HG02571 (cell line): ENCODE measurements at regions not wholly inside any gene's neighbourhood (a gene's known extent, or its start where the extent isn't known, plus 50 kb on each side); places are given as distances from the start of the nearest gene placed in this dataset.
"Not testable (repeated sequence)": the region's sequence is repeated elsewhere in the genome, so short reads cannot be mapped to it uniquely, and the experiment has no call there.

ENCODE experiments used
- ATAC-seq: cut with Tn5 transposase; IDR thresholded peaks from one replicate; pipeline ENCODE4 v1.9.1; 2021; ENCODE audit warnings: mild to moderate bottlenecking, moderate library complexity; ENCODE audit not compliant: unreplicated experiment

DNA sequence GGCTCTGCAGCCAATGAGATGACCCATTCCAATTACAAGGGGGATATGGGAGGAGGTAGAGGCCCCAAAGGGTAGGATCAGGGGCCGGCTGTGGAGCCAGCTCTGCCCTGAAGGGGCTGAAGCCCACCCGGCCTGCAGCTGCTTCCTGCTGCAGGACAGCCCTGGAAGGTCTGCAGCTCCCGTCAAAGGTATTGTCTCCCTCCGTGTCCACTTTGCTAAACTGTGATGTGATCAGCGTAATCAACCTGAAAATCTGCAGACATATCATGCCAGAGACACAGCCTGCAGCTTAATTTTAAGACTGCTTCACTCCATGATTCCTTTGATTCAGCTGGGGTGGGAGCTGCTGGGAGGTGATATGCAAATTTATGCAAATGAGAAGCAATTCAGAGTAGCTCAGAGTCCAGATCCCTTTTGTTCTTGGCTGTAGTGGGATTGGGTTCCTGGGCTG, 90.7 kb downstream of the GADD45G start:
- ATAC-seq, result no peak

DNA sequence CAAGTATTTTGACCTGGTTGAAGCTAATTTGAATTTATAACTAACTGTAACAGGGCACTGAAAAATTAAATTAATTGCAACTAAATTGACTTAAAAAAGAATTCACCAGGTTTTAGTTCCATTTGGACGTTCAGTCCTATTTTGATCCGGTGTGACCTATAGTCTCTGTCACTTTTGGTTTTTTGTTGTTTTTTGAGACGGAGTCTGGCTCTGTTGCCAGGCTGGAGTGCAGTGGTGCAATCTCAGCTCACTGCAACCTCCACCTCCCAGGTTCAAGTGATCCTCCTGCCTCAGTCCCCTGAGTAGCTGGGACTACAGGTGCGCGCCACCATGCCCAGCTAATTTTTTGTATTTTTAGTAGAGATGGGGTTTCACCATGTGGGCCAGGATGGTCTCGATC, 91.2 kb downstream of the GADD45G start:
- not testable (repeated sequence) for ATAC-seq

DNA sequence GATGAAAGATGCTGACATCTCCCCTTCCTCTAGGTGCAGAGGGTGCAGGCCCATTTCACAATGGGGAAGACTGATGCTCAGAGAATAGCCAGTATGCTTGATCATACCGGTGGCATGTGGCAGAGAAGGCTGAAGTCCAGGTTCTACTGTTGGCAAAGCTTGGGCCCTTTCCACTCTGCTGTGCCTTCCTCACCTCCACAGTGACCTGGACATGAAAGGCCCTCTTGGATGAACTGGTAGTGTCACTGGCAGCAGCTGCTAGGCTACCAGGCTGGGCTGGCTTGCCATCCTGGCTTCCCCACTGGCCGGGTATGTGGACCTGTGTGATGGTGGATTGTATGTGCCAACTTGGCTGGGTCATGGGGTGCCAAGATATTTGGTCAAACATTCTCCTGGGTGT, 92.0 kb downstream of the GADD45G start:
- ATAC-seq, result no peak

DNA sequence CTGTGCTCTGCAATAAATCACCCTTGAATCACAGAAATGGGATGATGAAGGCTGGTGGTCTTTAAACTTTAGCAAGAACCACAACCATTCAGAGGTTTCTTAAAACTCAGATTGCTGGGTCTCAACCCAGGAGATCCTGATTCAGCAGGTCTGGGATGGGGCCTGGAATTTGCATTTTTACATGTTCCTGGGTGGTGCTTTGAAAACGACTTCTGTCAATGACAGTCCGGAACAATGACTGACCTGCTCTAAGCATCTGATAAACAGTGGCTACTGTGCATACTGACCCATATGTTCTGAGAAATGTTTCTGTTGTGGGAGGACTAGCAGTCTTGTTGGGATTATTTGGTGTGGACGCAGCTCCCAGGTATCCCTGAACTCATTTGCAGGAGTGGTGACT, 92.7 kb downstream of the GADD45G start:
- no peak for ATAC-seq

DNA sequence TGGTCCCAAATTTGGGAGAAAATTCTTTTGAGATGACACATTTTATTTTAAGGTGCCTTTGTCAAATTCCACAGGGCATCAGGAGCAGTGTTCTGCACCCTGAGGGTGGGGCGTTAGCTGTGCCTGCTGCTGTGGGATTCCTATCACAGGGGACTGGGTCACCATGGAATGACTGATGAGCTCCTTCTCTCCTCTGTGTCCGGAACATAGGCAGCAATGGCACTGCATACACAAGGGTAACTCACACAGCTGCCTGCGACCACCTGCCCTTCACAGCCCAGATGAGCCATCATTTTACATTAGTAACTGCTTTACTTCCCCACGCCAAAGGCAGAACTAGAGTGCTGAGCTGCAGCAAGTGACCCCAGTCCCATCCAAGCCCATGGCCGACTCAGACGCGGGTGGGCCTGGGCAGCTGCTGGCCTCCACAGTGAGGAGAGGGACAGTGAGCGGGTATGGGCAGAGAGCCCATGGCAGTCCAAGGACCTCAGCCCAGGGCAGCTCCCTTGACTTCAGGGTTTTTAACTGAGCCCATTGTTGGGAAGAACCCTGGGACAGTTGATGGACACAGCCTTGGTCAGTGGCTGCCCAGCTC, 93.7 kb downstream of the GADD45G start:
- ATAC-seq, result no peak

DNA sequence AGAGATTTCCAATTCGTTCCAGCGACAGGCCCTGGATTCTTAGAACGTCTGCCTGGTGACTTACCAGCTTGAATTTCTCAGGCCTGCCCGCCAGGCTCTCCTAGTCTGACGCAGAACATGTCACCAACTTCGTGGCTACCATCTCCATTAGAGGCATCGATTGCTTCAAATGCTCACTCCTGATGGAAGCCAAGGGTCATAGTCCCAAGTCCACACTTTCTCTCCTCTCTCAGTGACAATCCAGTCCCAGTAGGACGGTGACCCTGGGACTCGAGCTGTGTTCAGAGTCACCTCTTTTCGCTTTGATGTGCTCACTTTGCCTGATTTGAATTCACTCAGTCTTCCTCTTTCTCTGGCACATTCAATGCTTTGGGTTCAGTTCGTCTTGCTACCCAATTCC, 94.8 kb downstream of the GADD45G start:
- no peak for ATAC-seq

DNA sequence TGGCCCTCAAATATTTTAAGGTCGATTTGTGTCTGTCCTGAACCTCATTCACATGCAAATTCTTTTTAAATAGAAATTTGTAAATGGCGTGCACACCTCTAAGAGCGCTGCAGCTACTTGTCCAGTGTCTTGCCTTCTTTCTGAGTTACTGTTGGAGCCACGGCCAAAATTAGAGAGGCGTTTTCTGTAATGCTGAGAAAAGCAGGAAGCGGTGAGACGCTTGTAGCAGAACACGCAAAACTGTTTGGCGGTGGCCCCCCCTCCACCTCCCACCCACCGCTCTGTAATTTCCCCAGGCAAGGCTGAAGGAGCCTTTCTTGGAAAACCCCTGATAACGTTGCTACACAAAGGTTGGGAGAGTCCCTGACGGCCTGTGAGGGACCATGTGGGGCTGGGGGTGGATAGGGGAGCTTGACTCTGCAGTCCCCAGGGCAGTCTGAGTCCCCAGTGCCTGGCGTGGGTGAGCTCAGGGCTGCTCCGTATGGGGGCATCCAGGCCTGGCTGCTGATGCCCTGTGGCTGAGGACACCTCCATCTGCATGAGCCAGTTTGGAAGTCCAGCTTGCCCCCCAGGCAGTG, 96.5 kb downstream of the GADD45G start:
- ATAC-seq, result peak; percentile 67

DNA sequence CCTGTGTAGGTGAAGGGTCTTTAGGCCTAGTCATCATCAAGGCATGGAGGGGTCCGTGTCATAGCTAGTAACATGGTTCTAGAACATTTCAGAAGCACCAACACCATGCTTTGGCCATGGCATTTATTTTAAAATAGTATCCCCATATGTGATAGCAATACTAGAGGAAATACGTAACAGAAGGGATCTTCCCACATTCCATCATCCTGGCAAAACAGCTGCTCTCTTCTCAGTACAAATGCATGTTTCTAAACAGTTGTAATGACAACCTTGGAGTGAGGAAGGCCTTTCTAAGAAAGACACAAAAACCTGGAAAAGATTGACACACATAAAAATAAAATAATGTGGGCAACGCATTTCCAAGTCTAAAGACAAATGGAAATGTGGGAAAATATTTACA, 97.6 kb downstream of the GADD45G start:
- ATAC-seq, result no peak

DNA sequence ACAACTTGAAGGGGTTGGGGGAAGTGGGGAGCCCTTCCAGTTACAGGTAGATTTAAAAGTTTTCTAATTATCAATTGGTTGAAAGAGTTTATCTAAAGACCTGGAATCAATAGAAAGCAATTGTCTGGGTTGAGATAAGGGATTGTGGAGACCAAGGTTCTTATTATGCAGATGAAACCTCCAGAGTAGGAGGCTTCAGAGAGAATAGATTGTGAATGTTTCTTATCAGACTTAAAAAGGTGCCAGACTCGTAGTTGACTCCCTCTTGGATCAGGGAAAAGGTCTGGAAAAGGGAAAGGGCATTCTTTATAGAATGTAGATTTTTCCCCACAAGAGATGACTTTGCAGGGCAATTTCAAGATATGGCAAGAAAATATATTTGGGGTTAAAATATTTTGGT, 100.8 kb downstream of the GADD45G start:
- no peak for ATAC-seq

DNA sequence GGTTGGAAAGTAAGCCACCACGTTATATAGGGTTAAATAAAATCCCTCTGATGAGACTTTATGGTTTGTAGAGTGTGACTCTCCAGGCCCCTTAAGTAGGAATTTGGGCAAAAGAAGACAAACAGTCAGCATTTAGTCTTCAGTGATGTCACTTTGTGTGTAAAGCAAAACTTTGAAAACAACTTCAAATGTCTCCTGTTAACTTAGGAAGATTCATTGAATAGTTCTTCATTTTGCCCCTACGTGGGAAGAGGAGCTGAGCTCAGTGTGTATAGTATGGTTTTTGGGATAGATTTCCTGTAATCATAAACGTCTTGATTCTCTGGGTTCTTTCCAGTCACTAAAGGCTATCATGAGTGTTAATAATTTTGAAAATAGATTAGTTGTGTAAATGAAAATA, 101.3 kb downstream of the GADD45G start:
- ATAC-seq, result no peak

DNA sequence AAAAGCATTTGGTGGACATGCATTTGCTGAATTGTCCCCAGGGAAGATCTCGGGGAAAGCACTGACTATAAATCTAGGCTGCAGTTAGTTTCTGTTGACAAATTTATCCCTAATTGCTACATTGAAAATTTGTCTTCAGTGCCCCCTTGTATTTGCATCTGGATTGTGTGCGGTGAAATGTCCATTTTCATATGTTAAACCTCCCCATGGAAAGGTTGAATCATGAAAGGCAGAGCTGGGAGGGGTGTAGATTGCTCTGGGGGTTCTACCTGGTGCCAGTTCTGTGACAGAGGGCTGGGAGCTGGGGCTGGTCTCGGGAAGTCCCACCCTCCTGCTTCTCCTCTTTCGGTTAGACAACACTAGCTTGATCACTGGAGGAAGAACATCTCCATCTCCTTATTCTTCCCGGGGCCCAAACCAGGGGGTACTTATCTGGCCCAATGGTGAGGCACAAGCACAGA, 101.9 kb downstream of the GADD45G start:
- ATAC-seq, result no peak

DNA sequence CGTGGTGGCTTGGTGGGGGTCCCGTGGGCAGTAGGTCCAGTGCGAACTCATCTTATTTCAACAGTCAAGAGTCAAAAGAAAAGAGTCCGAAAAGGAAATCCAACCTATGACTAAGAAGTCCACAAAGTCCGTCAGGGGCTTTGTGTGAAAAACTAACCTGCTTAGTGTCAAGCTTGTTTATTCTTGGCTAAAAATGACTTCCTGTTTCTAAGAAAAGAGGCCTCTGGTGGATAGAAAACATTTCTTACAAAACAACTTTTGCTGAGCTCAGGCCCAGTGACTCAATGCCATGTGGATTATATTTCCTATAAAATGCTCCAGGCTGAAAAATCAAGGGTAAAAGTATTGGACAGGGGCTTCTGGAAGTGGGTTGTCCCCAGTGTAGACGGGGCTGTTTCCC, 105.9 kb downstream of the GADD45G start:
- ATAC-seq, result no peak

DNA sequence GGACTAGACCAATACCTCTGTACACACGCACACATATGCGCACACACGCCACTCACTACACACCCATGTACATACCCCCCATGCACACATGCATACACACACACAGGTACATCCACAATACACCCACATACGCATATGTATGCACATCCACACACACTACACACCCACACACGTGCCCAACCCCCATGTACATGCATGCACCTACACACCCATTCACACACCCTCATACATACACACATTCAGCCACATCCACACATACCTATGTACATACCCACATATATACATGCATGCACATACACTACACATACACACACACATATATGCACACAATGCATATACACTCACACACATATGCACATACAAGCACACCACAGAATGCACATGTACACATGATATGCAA, 107.1 kb downstream of the GADD45G start:
- ATAC-seq, result no peak

DNA sequence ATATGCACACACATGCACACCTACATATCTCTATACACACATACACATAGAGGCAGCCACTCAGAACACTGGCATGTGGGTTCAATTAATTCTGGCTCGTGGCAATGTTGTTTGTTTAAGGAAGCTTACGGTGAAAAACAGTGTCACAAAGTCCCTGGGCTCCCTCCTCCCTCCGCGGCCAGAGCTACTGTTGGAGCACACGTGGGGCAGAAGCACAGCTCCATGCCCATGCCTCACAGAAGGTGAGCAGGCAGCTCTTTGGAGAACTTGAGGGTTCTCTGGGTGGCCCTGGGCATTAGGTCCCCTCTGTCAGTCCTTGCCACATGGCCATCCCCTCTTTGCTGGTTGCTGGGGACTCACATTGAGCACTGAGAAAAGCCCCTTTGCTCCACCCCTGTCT, 107.5 kb downstream of the GADD45G start:
- no peak for ATAC-seq

DNA sequence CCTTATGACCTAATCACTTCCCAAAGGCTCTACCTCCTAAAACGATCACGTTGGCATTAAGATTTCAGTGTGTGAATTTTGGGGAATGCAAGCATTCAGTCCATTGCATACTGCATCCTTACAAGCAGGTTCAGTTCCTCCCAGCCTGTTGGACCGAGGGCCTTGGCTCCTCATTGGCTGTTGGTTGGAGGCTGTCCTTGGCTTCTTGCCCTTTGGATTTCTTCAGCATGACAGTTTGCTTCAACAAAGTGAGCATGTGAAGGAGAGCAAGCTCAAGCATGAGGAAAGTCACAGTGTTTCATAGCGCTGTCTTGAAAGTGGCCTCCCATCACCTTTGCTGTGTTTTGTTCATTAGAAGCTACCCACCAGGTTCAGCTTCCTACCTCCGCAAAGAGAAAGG, 109.5 kb downstream of the GADD45G start:
- ATAC-seq, result no peak

DNA sequence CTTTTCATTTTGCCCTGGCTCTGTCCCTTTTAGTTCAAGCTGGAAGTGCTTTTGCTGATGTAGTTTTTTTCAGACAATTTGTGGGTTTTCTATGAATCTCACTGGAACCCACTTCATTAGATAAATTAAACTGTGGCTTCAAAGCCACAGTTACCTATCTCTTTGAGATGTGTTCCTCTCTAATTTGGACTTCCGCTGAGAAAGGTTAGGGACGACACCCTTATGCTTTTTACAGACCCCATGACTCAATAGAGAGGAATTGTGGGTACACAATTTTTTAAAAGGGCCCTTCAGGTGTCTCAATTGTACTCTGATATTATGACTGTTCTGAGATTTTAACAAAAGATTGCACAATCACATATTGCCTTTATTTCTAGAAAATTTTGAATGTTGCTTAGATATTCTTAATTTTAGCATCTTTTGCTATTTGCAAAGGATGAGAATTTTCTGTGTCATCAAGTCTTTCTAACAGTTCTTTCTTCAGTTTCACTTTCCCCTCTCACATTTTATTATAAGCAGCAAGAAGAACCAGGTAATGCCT, 110.6 kb downstream of the GADD45G start:
- ATAC-seq, result no peak

DNA sequence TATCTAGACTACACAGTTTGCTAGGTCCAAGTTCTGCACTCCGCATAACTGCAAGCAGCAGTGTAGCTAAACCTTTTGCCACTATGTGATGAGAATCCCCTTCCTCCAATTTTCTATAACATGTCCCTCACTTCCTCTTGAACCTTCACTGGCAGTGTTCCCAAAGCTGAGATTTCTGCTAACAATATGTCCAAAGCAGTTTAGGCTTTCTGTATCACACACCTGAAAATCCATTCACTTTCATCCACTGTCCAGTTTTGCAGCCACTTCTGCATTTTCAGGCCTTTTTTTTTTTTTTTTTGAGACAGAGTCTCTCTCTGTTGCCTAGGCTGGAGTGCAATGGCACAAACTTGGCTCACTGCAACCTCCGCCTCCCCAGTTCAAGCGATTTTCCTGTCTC, 111.1 kb downstream of the GADD45G start:
- no peak for ATAC-seq

DNA sequence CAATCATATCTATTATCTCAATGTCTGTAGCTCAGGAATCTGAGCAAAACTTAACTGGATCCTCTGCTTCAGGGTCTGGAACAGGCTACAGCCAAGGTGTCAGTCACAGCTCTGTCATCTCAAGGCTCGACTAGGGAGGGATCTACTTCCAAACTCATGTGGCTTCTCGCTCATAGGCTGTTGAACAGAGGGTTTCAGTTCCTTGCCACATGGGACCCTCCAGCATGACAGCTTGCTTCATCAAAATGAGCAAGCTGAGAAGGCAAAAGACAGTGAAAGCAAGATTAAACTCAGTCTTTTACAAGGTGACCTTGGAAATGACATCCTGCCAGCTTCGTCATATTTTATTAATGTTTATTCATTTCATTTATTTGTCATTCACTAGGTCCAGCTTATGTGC, 111.7 kb downstream of the GADD45G start:
- no peak for ATAC-seq

DNA sequence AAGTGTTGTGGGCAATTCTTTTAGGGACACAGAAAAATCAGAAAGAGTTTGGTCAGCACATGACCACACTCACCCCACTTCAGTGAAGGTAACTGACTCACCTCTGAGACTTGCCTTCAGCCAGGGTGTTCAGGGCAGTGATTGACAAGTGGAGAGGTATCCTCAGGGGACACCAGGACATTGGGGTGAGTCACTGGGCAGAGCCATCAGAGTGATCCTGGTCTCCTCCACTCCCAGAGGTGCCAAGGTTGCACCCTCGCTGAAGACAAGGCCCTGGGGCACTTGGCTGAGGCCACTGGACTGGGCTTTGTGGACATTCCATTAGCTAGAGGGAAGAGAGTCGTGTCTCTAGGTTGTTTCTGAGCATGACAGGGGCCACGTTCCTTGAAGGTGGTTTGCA, 113.4 kb downstream of the GADD45G start:
- no peak for ATAC-seq

DNA sequence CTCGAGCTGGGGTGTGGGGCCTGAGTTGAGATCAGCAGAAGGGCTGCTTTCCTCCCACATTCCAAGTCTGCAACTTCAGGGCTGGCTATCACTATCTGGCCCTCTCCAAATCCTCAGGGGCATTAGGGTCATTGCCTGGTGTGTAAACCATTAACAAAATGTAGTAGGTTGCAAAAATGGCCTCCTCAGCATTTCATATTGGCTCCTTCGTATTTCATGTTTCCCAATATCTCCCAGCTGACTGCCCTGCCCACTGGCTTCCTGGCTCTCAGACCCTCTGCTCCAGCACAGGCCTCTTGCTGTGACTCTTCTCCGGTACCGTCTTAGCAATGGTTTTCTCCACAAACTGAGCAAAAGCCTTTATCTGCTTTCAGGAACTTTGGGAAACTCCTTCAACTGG, 113.8 kb downstream of the GADD45G start:
- ATAC-seq, result no peak

DNA sequence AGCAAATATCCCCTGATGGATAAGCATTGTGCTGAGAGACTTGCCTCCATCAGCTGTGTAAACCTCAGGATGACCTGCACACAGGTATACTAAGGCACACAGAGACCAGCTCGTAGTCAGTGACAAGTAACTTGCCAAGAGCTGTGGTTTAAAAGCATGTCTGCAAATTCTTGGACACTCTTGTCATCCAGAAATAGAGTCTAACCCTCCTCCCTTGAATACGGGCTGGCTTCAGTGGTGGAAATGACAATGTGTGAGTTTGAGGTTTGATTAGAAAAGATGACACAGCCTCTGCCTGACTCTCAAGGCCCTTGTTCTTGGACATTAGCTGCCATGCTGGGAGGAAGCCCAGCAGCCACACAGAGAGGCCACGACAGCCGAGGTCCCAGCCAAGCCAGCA, 114.4 kb downstream of the GADD45G start:
- no peak for ATAC-seq

DNA sequence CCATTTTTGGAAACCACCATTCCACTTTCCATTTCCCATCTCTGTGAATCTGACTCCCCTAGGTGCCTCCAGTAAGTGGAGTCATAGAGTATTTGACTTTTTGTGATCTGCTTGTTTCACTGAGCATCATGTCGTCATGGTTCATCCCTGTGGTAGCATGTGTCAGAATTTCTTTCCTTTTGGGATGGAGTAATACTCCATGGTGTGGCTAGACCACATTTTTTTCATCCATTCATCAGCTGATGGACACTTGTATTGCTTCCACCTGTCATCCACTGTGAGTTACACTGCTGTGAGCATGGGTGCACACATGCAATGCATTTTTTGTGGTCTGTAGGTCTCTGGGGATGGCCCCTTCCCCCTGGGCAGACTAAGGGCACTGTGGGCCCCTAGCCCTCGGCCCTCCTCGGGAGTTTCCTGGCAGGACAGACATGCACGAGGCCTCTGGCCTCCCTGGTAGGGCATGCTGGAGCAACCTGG, 115.9 kb downstream of the GADD45G start:
- no peak for ATAC-seq
